HepG2 (cell line): ENCODE measurements at regions not wholly inside any gene's neighbourhood (a gene's known extent, or its start where the extent isn't known, plus 50 kb on each side); places are given as distances from the start of the nearest gene placed in this dataset.

Experiments
- ATAC-seq: fragments of 200-7000 bp; cut with Tn5 transposase; 3 replicates; pipeline ENCODE4 v1.9.1; 2020; ENCODE audit warnings: mild to moderate bottlenecking, moderate library complexity
- BruUV-seq: library from RNA; stranded (reverse); fragments of 400-500 nt; replicated peaks from 2 replicates; lab custom pipeline; 2021; lab: Mats Ljungman, UMichigan
- CTCF ChIA-PET: fragments of 300-600 bp; formaldehyde crosslinking; extraction: SDS; loops from one replicate; lab custom pipeline; 2021; ENCODE audit warnings: low total read pairs, inconsistent platforms, low intra/inter-chr PET ratio; lab: Yijun Ruan, JAX
- POLR2A ChIA-PET: fragments of 350-600 bp; sonication (Branson Sonifier 250); formaldehyde crosslinking; loops from one replicate; lab custom pipeline; 2020; ENCODE audit warnings: antibody characterized with exemption, inconsistent platforms; lab: Yijun Ruan, JAX
- DNase-seq: peaks from one replicate; pipeline ENCODE4 v3.0.0-alpha.2; 2015; ENCODE audit warnings: low spot score
- FAIRE-seq: peaks from 3 replicates; lab custom pipeline; 2011; peaks lifted over from hg19 to GRCh38; lab: Jason Lieb, UNC
- H2AFZ ChIP-seq: one replicate; pipeline ENCODE4 v1.6.1; 2011; ENCODE audit warnings: low read length, inconsistent platforms
- H3K27ac ChIP-seq: fragments of 300-600 bp; 3 replicates; pipeline ENCODE4 v1.8.0; 2011; ENCODE audit warnings: mixed run types, mild to moderate bottlenecking, mixed read lengths, low read length, inconsistent platforms; ENCODE audit not compliant: insufficient read depth; ENCODE audit errors: extremely low read length
- H3K27me3 ChIP-seq, 2 experiments: fragments of 200-600 bp in 1 of 2; 2 replicates in 1 of 2; 3 replicates in 1 of 2; pipeline versions ENCODE4 v1.6.0 to v1.8.0; 2011; ENCODE audit warnings: low read length in 2 of 2, mild to moderate bottlenecking in 2 of 2, moderate library complexity in 2 of 2, inconsistent platforms in 1 of 2; ENCODE audit not compliant: insufficient read depth in 2 of 2, control insufficient read depth in 1 of 2
- H3K36me3 ChIP-seq, 2 experiments: fragments of 200-600 bp in 1 of 2; replicated peaks in 1 of 2; 2 replicates in 1 of 2; 3 replicates in 1 of 2; pipeline versions ENCODE4 v1.5.1 to v1.8.0; 2011; ENCODE audit warnings: low read length in 2 of 2, inconsistent platforms in 1 of 2; ENCODE audit not compliant: insufficient read depth in 2 of 2, control insufficient read depth in 1 of 2
- H3K4me1 ChIP-seq: 2 replicates; pipeline ENCODE4 v1.5.1; 2012; ENCODE audit warnings: low read length, inconsistent platforms; ENCODE audit not compliant: insufficient read depth
- H3K4me2 ChIP-seq: 2 replicates; pipeline ENCODE4 v1.6.0; 2011; ENCODE audit warnings: low read depth, low read length, inconsistent platforms
- H3K4me3 ChIP-seq, 3 experiments: fragments of 200-600 bp in 1 of 3; sonication (generic), shearing (Covaris generic) in 1 of 3; replicated peaks in 1 of 3; 2 replicates each; pipeline ENCODE4 v1.5.1; 2011 to 2016; ENCODE audit warnings: low read length in 3 of 3, inconsistent platforms in 2 of 3, low read depth in 2 of 3, mild to moderate bottlenecking in 2 of 3, control low read depth in 1 of 3, mixed read lengths in 1 of 3; ENCODE audit not compliant: insufficient read depth in 1 of 3
- H3K79me2 ChIP-seq: one replicate; pipeline ENCODE4 v1.6.1; 2011; ENCODE audit warnings: low read length, inconsistent platforms; ENCODE audit not compliant: insufficient read depth
- H3K9ac ChIP-seq: 2 replicates; pipeline ENCODE4 v1.6.0; 2011; ENCODE audit warnings: mild to moderate bottlenecking, low read depth, low read length, inconsistent platforms; ENCODE audit not compliant: insufficient read depth
- H3K9me3 ChIP-seq: 2 replicates; pipeline ENCODE4 v1.5.1; 2012; ENCODE audit warnings: mild to moderate bottlenecking, low read length
- H4K20me1 ChIP-seq: 2 replicates; pipeline ENCODE4 v1.6.0; 2011; ENCODE audit warnings: inconsistent platforms, mild to moderate bottlenecking, low read length, moderate library complexity; ENCODE audit not compliant: insufficient read depth
- BRF2 ChIP-seq: sonication (generic); formaldehyde crosslinking; IDR thresholded peaks from 2 replicates; pipeline ENCODE4 v1.8.1; 2022; ENCODE audit warnings: mild to moderate bottlenecking, missing genetic modification reagents
- CCAR2 ChIP-seq: fragments of 200-400 bp; formaldehyde crosslinking; optimal IDR thresholded peaks from 2 replicates; pipeline ENCODE3; 2018; ENCODE audit warnings: low read depth, mild to moderate bottlenecking, low read length, moderate library complexity
- EZH2 ChIP-seq: conservative IDR thresholded peaks from 2 replicates; pipeline ENCODE4 v1.6.1; 2012; ENCODE audit warnings: mild to moderate bottlenecking, low read depth, low read length, moderate library complexity
- GPN1 ChIP-seq: sonication (generic); formaldehyde crosslinking; IDR thresholded peaks from 2 replicates; pipeline ENCODE4 v1.5.1; 2020; ENCODE audit warnings: missing genetic modification reagents, borderline replicate concordance
- HNF4G ChIP-seq, 2 experiments: sonication (generic) in 1 of 2; formaldehyde crosslinking in 1 of 2; IDR thresholded peaks; 2 replicates each; pipeline versions ENCODE4 v1.4.0 to v1.6.1; 2011 to 2020; ENCODE audit warnings: borderline replicate concordance in 2 of 2, low read depth in 2 of 2, mild to moderate bottlenecking in 2 of 2, low read length in 1 of 2, missing genetic modification reagents in 1 of 2, moderate library complexity in 1 of 2
- KLF16 ChIP-seq, 2 experiments: sonication (generic) in 1 of 2; formaldehyde crosslinking in 1 of 2; IDR thresholded peaks; 2 replicates each; pipeline versions ENCODE4 v1.6.1 to v1.8.0; 2016 to 2023; ENCODE audit warnings: missing genetic modification reagents in 2 of 2, missing compliant biosample characterization in 1 of 2
- MAF1 ChIP-seq: sonication (generic); formaldehyde crosslinking; IDR thresholded peaks from 2 replicates; pipeline ENCODE4 v1.5.0; 2020; ENCODE audit warnings: missing genetic modification reagents, borderline replicate concordance
- MAFK ChIP-seq, 2 experiments: IDR thresholded peaks in 1 of 2; conservative IDR thresholded peaks in 1 of 2; 2 replicates each; pipeline ENCODE4 v1.6.1; 2011; ENCODE audit warnings: improper control_type of control experiment in 2 of 2, low read length in 2 of 2
- NONO ChIP-seq, 2 experiments: fragments of 450-650 bp in 1 of 2; sonication (generic) in 1 of 2; formaldehyde crosslinking in 1 of 2; IDR thresholded peaks in 1 of 2; conservative IDR thresholded peaks in 1 of 2; 2 replicates each; pipeline versions ENCODE4 v1.6.1 to v1.8.0; 2017 to 2022; ENCODE audit warnings: mild to moderate bottlenecking in 1 of 2, missing genetic modification reagents in 1 of 2, moderate library complexity in 1 of 2
- SOX13 ChIP-seq, 3 experiments: fragments of 450-650 bp in 1 of 3; sonication (generic) in 1 of 3; formaldehyde crosslinking in 1 of 3; IDR thresholded peaks in 2 of 3; conservative IDR thresholded peaks in 1 of 3; 2 replicates each; pipeline versions ENCODE4 v1.5.0 to v1.6.1; 2016 to 2020; ENCODE audit warnings: antibody characterized with exemption in 1 of 3, mild to moderate bottlenecking in 1 of 3, missing compliant biosample characterization in 1 of 3, missing genetic modification reagents in 1 of 3, moderate library complexity in 1 of 3
- SP5 ChIP-seq: IDR thresholded peaks from 2 replicates; pipeline ENCODE4 v1.6.1; 2016; ENCODE audit warnings: low read depth, borderline replicate concordance
- ZMYM2 ChIP-seq: sonication (generic); formaldehyde crosslinking; IDR thresholded peaks from 2 replicates; pipeline ENCODE4 v1.8.0; 2022; ENCODE audit warnings: mild to moderate bottlenecking, missing genetic modification reagents
- ZNF331 ChIP-seq: sonication (generic); formaldehyde crosslinking; IDR thresholded peaks from 2 replicates; pipeline ENCODE4 v1.4.0; 2020; ENCODE audit warnings: missing genetic modification reagents
- ZNF567 ChIP-seq: sonication (generic); formaldehyde crosslinking; IDR thresholded peaks from 2 replicates; pipeline ENCODE4 v1.8.1; 2023; ENCODE audit warnings: mild to moderate bottlenecking, missing genetic modification reagents, borderline replicate concordance
- ZNF713 ChIP-seq: sonication (generic); formaldehyde crosslinking; IDR thresholded peaks from 2 replicates; pipeline ENCODE4 v1.4.0; 2020; ENCODE audit warnings: mild to moderate bottlenecking, missing genetic modification reagents
- ZNF800 ChIP-seq: sonication (generic); formaldehyde crosslinking; IDR thresholded peaks from 2 replicates; pipeline ENCODE4 v1.4.0; 2020; ENCODE audit warnings: missing genetic modification reagents
- ZSCAN9 ChIP-seq: IDR thresholded peaks from 2 replicates; pipeline ENCODE4 v1.6.1; 2016; ENCODE audit warnings: borderline replicate concordance
- WGBS: methylation state at CpG from one replicate; pipeline ENCODE4 v1.1.6; 2017; ENCODE audit warnings: low lambda C conversion rate; 5-methylcytosine and 5-hydroxymethylcytosine counted together
- in situ Hi-C: cut with HindIII; loops from 2 replicates; pipeline ENCODE4 v1.10.0; 2017; ENCODE audit warnings: low pct_unique_long_range_greater_than_20kb; ENCODE audit not compliant: extremely low pct_ligation_motif_present
- intact Hi-C: fragments of 100-400 bp; cut with micrococcal nuclease; formaldehyde crosslinking; loops from one replicate; pipeline ENCODE4 v1.10.0; 2022; ENCODE audit not compliant: unreplicated experiment
- TF ChIP-seq, protein P1 (sequence below): sonication (generic); formaldehyde crosslinking; IDR thresholded peaks from 2 replicates; pipeline ENCODE4 v1.4.0; 2020; ENCODE audit warnings: missing genetic modification reagents

GRCh38 chr2:146532009-146532408, 1312.8 kb upstream of the ACVR2A start:
- no peak for TF ChIP-seq ZNF331 (CRISPR knock-in tag)
- no peak for TF ChIP-seq NONO (IDR thresholded peaks at IDR 0.05)
- no peak for TF ChIP-seq NONO (CRISPR knock-in tag; conservative IDR thresholded peaks at IDR 0.05)
- TF ChIP-seq ZMYM2 (CRISPR knock-in tag), result no peak
- TF ChIP-seq ZNF713, result no peak
- no peak for TF ChIP-seq GPN1 (CRISPR knock-in tag)
- no peak for TF ChIP-seq MAF1 (CRISPR knock-in tag)
- TF ChIP-seq, protein P1, sequence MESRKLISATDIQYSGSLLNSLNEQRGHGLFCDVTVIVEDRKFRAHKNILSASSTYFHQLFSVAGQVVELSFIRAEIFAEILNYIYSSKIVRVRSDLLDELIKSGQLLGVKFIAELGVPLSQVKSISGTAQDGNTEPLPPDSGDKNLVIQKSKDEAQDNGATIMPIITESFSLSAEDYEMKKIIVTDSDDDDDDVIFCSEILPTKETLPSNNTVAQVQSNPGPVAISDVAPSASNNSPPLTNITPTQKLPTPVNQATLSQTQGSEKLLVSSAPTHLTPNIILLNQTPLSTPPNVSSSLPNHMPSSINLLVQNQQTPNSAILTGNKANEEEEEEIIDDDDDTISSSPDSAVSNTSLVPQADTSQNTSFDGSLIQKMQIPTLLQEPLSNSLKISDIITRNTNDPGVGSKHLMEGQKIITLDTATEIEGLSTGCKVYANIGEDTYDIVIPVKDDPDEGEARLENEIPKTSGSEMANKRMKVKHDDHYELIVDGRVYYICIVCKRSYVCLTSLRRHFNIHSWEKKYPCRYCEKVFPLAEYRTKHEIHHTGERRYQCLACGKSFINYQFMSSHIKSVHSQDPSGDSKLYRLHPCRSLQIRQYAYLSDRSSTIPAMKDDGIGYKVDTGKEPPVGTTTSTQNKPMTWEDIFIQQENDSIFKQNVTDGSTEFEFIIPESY (CRISPR knock-in tag), result no peak
- no peak for TF ChIP-seq HNF4G (IDR thresholded peaks at IDR 0.05; ENCODE audit: borderline replicate concordance, low read depth, low read length)
- no peak for TF ChIP-seq HNF4G (CRISPR knock-in tag; IDR thresholded peaks at IDR 0.05; ENCODE audit: borderline replicate concordance, low read depth)
- TF ChIP-seq SP5 (CRISPR knock-in tag), result no peak
- TF ChIP-seq EZH2, result no peak
- no peak for TF ChIP-seq CCAR2
- TF ChIP-seq ZNF800 (CRISPR knock-in tag), result no peak
- no peak for TF ChIP-seq KLF16 (CRISPR knock-in tag; IDR thresholded peaks at IDR 0.05)
- TF ChIP-seq MAFK (conservative IDR thresholded peaks at IDR 0.05 in 1 of 2, IDR thresholded peaks at IDR 0.05 in 1 of 2; ENCODE audit: low read length in 2 of 2), result no peak
- no peak for TF ChIP-seq BRF2 (CRISPR knock-in tag)
- TF ChIP-seq ZNF567, result no peak
- TF ChIP-seq ZSCAN9 (CRISPR knock-in tag), result no peak
- no peak for TF ChIP-seq SOX13 (IDR thresholded peaks at IDR 0.05)
- no peak for TF ChIP-seq SOX13 (CRISPR knock-in tag; conservative IDR thresholded peaks at IDR 0.05 in 1 of 2, IDR thresholded peaks at IDR 0.05 in 1 of 2)
- H3K9ac ChIP-seq, result no peak overlapping the region
- no peaks in the 10 kb centered on the region for H4K20me1 ChIP-seq
- intact Hi-C loops (no loop called here), in situ Hi-C loops (no loop called here)
- ATAC-seq, result no peak
- H3K27ac ChIP-seq, result no peak overlapping the region
- H3K4me1 ChIP-seq, result no peaks in the 10 kb centered on the region
- DNase-seq, result no peak
- H3K36me3 ChIP-seq, result no peaks in the 10 kb centered on the region
- H3K79me2 ChIP-seq, result no peaks in the 10 kb centered on the region
- no peak overlapping the region for H2AFZ ChIP-seq
- CTCF ChIA-PET, result no interaction called here
- BruUV-seq, result no TSS peak
- H3K27me3 ChIP-seq, result no peaks in the 10 kb centered on the region
- no peak overlapping the region for H3K4me2 ChIP-seq
- no peak overlapping the region for H3K4me3 ChIP-seq
- FAIRE-seq, result no peak
- H3K9me3 ChIP-seq, result no peaks in the 10 kb centered on the region
- POLR2A ChIA-PET, result no interaction called here
- 7% methylated on average over 3 of the region's 3 CpGs for WGBS
